ENCODE measurements at regions not wholly inside any gene's neighbourhood (a gene's known extent, or its start where the extent isn't known, plus 50 kb on each side); places are given as distances from the start of the nearest gene placed in this dataset.

- TF ChIP-seq CTCF (conservative IDR thresholded peaks at IDR 0.05 in 1 of 2, IDR thresholded peaks at IDR 0.05 in 1 of 2; ENCODE audit: extremely low read depth in 1 of 2, insufficient read depth in 1 of 2, low read depth in 1 of 2, low read length in 2 of 2) (no peak), EZH2 (IDR thresholded peaks at IDR 0.05; ENCODE audit: borderline replicate concordance, low read length) (no peak)
Observed at GRCh38 chr2:6234702-6235101, 542.5 kb downstream of the SOX11 start.
